ENCODE measurements at regions not wholly inside any gene's neighbourhood (a gene's known extent, or its start where the extent isn't known, plus 50 kb on each side); places are given as distances from the start of the nearest gene placed in this dataset.

GRCh38 chr11:92411431-92411830, 186.8 kb downstream of the FAT3 start:
- Histone ChIP-seq H3K36me3 (no peaks in the 10 kb centered on the region), H3K9me3 (no peaks in the 10 kb centered on the region), H3K27me3 (no peaks in the 10 kb centered on the region), H3K4me1 (ENCODE audit: insufficient read depth) (no peaks in the 10 kb centered on the region), H3K4me3 (no peak overlapping the region), H3K27ac (no peak overlapping the region)
- WGBS, 3 donors: 85 to 88% (median 85%) methylated on average over 5 of the region's 5 CpGs
- intact Hi-C loops (cut with DNase I): no loop called here
- DNase-seq: no peak
- no peak for TF ChIP-seq EP300 (IDR thresholded peaks at IDR 0.05)
- TF ChIP-seq CTCF (IDR thresholded peaks at IDR 0.05): no peak
- TF ChIP-seq POLR2A (IDR thresholded peaks at IDR 0.05): no peak

GRCh38 chr11:92413757-92414513, 189.3 kb downstream of the FAT3 start:
- 90 to 94% (median 91%) methylated on average over 7 of the region's 7 CpGs for WGBS, 3 donors
- no peak for TF ChIP-seq EP300 (IDR thresholded peaks at IDR 0.05)
- TF ChIP-seq POLR2A (IDR thresholded peaks at IDR 0.05): no peak
- TF ChIP-seq CTCF (IDR thresholded peaks at IDR 0.05): no peak
- Histone ChIP-seq H3K36me3 (no peaks in the 10 kb centered on the region), H3K27ac (no peak overlapping the region), H3K4me3 (no peak overlapping the region), H3K27me3 (no peaks in the 10 kb centered on the region), H3K4me1 (ENCODE audit: insufficient read depth) (no peaks in the 10 kb centered on the region), H3K9me3 (no peaks in the 10 kb centered on the region)
- intact Hi-C loops (cut with DNase I): no loop called here
- no peak for DNase-seq

GRCh38 chr11:92416971-92417725, 192.5 kb downstream of the FAT3 start:
- no peak overlapping the region for H3K4me3 ChIP-seq

More at GRCh38 chr11:92416971-92417725, 192.5 kb downstream of the FAT3 start:
- WGBS, 3 donors: 40 to 46% (median 41%) methylated on average over 1 of the region's 1 CpG
- Histone ChIP-seq H3K27me3 (no peaks in the 10 kb centered on the region), H3K4me1 (ENCODE audit: insufficient read depth) (no peaks in the 10 kb centered on the region), H3K36me3 (no peaks in the 10 kb centered on the region), H3K9me3 (no peaks in the 10 kb centered on the region), H3K27ac (no peak overlapping the region)
- intact Hi-C loops (cut with DNase I): no loop called here
- TF ChIP-seq POLR2A (IDR thresholded peaks at IDR 0.05) (no peak), EP300 (IDR thresholded peaks at IDR 0.05) (no peak), CTCF (IDR thresholded peaks at IDR 0.05) (no peak)
- DNase-seq: no peak
